Medulla oblongata (tissue), 1 donor: ENCODE measurements at regions not wholly inside any gene's neighbourhood (a gene's known extent, or its start where the extent isn't known, plus 50 kb on each side); places are given as distances from the start of the nearest gene placed in this dataset.

Source experiments
- DNase-seq: peaks from one replicate; pipeline ENCODE4 v3.0.0-alpha.2; 2015; ENCODE audit errors: extremely low spot score

DNA sequence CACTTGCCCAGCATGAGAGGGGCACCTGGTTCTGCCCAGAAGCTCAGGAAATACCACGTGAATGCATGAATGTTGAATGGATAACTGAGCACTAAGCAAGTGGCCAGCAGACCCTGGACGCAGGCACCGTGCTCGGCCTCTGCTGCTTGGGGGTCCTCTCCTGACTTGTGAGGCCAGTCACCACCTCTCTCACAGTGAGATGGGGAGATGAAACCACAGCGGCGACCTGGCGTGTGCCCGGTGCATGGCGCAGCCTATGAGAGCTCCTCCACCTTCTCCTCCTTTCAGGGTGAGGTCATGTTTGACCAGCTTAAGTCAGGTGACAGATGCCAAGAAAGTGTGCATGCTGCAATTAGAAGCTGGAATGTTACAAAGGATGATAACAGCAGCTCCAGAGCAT lies 75.5 kb downstream of the HMX1 start:
- no peak for DNase-seq

DNA sequence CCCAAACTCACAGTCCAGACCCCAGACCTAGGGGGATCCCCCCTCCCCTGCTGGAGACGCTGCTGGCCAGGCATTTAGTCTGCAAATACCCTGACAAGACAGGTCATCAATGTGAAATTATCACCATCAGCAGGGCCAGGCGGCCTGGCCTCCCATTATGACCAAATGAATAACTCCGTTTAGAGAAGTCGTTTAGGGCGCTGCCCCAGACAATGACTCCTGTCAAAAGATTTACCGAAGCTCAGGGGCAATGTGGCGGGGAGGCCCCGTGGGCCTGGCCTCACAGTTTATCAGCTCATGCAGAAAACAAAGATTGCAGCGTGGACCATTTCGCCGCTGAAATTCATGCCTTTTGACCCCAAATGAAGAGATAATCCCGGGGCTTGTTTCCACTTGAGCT lies 76.5 kb downstream of the HMX1 start:
- DNase-seq, result no peak

DNA sequence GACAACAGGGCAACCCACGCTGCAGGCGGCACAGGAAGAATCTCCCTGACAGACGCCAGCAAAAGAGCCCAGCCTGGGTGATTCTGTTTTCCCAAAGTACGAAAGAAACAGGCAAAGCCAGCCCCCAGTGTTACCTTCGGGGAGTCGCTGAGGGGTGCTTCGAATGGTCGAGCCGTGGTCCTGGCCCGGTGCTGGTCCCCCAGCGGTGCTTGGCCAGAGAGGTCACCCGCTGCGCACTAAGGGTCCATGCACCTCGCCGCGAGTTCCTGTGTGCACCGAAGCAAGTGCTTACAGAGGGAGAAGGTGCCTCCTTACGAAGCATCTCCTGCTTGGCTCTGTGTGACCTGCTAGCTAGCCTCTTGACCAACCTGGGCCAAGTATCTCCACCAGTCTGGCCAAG lies 77.1 kb downstream of the HMX1 start:
- no peak for DNase-seq

DNA sequence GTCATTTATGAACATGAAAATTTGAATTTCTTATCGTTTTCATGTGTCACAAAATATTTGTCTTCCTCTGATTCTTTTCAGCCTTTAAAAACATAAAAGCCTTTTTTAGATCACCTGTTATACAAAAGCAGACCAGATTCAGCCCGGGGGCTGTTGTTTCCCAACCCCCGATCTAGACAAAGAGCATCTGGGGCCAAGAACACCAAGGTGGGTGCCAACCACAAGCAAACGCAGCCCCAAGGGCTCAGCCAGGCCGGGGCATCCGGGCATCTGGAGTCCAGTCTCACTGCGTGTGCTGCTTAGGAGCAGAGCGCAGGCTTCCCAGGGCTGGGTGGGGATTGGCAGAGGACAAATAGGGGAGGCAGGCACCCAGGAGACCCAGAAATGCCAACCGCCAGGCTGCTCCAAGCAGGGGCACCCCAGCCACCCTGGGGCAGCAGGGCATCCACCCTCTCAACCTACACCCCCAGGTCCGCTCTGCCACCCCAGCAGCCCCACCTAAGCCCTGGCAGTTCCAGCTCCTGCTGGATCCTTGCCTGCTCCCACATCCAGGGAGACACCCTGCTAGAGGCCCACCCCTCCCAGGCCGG lies 78.0 kb downstream of the HMX1 start:
- no peak for DNase-seq

DNA sequence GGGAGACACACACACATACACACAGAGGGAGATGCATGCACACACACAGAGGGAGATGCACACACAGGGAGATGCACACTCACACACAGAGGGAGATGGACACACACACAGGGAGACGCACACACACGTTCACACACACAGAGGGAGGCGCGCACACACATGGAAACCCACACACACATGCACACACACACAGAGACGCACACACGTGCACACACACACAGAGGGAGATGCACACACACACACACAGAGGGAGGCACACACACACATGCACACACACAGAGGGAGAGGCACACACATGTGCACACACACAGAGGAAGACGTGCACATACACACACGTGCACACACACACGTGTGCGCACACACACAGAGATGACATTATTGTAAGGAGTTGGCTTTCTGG lies 79.1 kb downstream of the HMX1 start:
- no peak for DNase-seq

DNA sequence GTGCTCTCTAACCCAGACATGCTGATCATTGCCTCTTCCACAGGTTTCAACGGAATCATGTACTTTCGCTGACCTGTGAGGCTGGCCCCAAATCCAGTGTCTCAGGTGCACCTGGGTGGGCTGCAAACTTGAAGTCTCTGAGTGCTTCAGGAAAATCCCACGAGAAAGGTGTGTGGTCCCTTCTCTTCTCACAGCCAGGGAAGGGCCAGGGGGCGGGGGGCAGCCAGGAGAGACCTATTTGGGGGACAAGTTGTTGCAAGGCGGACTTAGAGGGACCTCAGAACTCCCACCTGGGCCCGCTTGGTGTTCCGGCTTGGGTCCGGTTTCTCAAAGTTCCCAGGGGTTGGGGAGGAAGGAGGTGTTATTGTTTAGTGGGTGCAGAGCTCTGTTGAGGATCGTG lies 80.0 kb downstream of the HMX1 start:
- no peak for DNase-seq

DNA sequence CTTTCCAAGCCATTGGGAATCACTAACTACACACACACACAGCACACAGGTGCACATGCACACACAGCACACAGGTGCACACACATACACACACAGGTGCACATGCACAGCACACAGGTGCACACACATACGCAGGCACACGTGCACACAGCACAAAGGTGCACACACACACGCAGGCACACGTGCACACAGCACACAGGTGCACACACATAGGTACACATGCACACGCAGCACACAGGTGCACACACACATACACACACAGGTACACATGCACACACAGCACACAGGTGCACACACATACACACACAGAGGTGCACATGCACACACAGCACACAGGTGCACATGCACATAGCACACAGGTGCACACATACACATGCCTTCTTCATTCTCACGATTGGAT lies 80.9 kb downstream of the HMX1 start:
- DNase-seq, result no peak

DNA sequence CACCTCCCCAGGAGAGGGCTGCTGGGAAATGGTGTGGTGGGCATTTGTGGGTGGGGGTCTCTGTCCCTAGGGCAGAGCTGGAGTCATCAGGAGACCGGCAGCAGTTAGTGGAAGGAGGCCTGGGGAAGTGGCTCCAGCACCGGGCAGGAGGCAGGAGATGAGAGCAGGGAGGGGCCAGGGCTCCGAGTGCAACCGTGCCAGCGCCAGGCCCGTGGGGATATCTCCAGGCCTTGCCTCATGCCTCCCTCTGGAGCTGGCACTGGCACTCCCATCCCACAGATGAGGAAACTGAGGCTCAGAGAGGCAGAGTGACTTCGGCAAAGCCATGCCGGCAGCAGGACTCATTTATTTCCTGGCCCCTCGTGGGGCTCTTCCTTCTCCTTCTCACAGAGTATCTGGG lies 83.5 kb downstream of the HMX1 start:
- DNase-seq, result no peak

DNA sequence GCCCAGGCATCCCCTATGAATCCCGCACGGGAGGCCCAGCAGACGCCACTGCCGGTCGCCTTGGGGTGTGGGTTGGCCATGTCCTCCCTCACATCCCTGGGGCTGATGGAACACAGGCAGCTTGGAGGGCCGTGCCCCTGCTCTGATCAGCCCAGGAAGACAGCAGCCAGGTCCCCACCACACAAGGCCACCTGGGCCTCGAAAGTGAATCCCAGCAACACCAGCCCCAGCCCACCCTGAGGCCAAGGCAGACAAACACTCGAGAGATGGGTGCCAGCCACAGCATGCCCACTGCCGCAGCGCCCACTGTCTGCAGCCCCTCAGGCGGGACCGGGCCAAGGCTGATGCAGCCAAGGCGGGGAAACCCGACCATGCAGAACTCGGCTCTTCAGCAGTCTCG lies 85.5 kb downstream of the HMX1 start:
- no peak for DNase-seq

DNA sequence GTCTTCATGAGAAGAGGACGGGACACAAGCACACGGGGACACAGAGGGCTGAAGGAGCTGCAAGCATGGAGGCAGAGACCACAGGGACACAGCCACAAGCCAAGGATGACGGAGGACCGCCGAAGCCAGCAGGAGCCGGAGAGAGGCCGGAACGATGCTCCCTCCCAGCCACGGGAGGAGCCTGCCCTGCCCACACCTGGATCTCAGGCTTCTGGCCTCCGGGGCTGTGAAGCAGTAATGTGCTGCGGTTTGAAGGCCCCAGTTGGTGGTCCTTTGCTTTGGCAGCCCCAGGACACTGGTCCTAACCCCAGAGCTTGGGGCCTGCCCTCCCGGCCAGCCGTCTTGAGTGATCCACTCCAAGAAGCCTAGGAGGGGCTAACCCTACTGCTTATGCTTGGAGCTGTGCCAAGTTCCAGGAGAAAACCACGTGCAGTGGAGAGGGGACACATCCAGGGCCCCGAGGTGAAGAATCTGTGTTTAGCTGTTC lies 85.9 kb downstream of the HMX1 start:
- DNase-seq, result no peak

DNA sequence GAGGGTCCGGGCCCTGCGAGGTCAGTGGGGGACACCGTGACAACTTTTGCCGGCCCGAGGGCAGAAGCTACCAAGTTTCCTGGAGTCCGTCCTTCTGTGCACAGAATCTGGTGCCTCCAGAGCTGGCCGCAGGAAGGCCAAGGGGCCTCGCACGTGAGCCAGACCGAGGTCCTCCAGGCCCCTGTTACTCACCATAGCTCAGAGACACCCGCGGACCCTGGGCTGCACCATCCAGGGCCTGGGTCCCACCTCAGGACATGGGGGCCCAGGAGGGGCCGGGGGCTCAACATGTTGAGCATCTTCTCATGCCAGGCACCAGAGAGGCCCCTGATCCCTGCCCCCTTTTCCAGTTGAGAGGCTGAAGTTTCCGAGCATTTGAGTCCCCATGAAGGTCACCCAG lies 87.9 kb downstream of the HMX1 start:
- DNase-seq, result no peak

DNA sequence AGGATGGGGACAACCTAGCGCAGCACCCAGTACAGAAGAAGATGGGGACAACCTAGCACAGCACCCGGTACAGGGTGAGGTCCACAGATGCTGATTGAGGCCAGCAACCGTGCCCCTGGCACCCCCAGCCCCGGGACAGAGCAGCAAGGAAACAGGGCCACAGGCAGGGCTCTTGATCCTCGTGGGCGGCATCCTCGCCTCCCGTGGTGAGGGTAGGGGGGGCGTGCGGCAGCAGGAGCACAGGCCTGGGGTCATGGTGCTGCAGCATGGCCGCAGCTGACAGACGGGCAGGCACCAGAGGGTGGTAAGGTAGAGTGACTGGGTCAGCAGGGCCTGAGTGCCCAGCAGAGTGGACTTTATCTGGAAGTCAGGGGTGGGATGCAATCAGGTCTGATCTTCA lies 89.5 kb downstream of the HMX1 start:
- no peak for DNase-seq

DNA sequence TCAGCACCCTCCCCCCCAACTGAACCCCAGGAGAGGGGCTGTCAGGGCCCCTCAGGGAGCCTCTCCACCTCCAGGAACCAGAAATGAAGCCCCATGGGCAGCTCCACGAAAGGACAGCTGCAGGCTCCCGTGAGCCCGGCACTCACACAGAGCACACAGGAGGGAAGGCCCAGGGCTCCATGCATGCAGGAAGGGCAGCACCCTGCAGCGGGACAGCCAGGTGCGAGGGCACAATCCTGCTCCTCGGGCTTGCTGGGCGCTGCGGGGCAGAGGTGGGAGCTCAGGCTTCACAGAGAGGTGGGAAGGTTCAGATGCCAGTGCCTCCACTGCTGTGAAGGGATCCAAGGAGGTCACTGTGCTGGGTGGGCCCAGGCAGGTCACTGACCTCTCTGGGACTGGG lies 90.0 kb downstream of the HMX1 start:
- no peak for DNase-seq

DNA sequence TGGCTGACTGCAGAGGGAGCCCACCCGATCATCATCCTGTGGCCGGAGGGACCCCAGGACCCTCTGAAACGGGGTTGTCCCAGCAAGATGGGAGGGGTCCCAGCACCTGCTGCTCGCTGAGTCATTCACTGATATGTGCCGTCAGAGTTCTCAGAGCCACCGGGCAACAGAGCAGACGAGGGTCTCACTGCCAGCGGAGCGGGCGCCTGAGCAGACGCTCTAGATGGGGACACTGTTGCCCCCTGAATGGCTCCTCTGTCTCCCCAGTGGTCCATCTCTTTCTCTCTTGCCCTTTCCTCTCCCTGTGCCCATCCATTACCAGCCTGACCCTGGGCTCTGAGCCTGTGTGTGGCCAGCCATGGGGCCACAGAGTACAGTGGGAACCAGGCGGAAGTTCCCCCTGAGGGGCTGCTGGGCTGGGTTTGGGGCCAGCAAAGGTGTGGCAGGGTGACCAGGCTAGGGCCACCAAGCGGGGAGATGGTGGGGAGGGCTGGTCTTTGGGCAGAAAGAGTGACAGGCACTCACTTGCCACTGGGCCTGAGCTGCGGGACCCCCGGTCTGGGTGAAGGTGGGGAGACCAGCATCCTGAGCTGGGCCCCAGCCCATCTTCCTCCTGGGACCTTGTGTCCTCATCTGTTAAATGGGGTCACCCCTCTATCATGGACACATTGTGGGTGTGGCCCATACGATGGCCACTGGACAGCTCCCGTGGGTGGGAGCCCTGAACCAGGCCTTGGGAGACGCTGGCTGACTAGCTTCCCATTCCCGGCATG lies 90.9 kb downstream of the HMX1 start:
- DNase-seq, result no peak

DNA sequence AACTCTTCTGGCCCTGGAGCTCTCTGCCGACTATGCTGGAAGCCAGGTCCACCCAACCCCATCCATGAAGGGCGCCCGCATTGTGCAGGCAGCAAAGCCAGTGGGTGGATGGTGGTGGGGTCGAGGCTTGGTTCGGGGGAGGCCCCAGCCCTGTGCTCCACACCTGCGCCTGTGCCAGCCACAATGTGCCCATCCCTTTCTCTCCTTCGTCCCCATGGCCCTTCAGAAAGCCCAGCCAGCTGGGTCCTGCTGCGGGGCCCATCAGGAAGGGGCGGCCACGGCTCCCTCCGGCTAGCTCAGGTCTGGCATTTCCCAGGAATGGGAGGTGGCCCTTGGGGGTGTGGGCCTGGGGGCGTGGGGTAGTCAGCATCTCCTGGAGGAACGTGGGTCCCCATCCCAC lies 91.6 kb downstream of the HMX1 start:
- DNase-seq, result no peak

DNA sequence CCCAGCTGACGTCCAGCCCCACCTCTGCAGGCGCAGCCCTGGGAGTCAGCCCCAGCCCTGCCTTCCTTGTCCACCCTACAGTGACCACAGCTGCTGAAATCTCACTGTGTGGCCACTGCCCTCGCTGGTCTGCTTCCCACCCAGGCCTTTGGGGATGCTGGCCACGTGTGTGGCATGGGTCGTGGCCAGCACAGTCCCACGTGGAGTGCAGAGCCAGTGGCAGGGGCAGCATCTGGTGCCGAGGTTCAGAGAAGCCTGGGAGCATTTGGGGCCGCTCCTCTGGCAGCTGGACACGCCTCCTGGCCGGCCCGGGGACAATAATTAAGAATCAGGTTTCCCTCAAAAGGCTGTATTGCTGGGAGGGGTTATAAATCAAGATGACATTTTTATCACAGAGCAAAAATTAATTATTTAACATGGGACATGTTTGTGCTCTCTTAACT lies 92.1 kb downstream of the HMX1 start:
- no peak for DNase-seq

DNA sequence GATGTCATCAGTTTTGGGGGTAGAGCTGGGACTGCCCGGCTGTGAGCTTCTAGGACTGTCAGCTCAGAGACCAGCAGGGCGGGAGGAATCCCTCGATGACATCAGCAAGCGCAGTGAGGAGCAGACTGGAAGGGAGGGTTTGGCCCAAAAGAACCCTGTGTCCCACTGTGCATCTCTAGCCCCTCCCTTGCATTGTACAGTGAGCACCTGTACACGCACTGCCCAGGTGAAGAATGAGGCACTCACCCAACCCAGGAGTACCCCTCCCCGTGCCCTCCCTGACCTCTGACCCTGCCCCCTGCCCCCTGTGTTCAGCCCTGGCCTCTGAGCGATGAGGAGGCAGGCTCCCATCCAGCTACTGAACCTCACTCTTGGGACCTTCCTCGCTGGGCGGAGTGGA lies 92.9 kb downstream of the HMX1 start:
- no peak for DNase-seq

DNA sequence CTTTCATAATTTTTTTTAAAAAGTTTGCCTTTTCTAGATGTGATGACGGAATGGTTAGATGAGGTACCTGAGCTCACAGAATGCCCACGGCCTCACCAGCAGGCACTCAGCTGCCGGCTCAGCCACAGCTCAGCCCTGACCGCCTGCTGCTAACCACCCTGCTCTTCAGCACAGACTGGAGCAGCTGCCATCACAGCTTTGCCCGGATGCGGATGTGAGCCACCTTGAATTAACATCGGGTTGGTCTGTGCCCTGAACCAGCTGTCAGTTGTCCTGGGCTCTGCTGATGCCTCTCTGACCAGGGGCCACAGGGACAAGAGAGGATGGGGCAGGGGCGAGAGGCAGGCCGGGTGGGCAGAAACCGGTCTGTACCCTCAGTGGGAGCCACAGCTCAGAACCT lies 93.3 kb downstream of the HMX1 start:
- no peak for DNase-seq

DNA sequence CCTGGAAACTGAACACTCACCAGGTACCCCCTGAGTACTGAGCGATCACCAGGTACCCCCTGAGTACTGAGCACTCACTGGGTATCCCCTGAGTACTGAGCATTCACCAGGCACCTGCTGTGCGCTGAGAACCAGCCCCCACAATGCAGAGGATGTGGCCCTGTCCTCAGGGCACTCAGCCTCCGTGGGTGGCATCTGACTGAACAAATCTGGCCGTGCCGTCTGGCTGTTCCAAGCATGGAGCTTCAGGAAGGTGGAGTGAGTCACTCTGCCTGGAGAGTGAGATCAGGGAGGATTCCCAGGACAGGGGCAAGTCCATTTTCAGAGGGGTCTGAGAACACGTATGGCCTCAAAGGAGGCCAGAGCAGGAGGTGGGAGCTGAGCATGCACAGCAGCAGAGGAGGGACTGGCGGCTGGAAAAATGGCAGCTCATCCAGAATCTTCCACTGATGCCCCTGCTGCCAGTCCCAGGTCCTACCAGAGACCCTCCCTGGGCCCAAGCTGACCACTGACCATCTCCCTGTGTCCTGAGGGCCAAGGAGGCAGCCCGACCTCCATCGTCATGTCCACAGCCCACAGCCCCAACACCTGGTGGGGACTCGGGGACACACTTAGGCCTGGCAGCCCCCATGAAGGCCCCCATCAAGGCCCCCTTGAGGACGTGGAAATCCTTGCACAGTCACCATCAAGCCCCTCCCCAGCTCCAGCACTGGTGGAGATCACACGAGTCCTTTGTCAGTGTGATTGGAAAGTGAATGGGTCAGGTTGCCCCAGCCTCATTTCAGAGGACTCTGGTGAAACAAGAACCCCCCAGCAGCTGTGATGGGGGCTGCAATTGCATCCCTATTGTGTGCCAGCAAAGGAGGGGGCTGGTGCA lies 94.1 kb downstream of the HMX1 start:
- DNase-seq, result no peak

DNA sequence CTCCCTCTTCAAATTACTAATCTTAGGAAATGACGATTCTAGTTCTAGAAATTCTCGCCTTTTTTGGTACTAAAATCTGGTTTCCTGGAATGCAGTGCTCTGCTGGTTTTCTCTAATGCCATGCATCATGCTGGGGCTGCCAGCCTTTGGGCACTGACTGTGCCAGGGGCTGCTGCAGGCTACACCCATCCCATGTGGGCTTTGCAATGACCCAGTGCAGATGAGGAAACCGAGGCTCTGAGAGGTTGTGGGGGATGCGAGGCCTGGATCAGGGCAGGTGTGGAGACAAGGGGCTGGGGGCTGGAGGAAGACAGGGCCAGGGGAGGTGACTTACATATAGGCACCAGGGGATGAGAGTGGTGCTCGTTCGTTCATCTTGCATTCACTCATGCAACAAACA lies 95.3 kb downstream of the HMX1 start:
- no peak for DNase-seq

DNA sequence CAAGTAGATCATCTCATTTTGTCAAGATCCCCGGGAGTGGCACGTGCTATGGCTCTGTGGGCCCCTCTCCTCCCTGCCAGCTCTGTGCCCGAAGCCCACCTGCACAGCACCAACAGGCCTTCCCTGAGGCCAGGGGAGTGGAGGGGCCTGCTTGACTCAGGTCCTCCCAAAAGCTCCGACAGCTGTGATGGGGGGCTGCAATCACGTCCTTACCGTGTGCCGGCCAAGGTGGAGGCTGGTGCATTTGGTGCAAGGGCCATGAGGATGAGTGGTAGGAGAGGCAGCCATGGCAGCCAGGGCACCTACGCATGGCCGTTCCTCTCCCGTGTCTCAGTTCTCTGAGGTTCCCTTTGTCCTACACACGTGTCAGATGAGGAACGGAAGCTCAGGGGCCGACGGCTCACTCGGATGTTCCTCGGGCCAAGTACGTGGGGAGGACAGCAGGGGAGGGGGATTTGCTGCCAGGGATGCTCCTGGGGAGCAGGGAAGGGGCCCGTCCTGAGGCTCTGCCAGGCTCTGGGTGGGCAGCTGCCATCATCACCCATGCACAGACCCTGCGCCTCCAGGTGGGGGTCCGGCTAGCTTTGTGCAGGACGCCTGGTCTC lies 95.8 kb downstream of the HMX1 start:
- DNase-seq, result no peak

DNA sequence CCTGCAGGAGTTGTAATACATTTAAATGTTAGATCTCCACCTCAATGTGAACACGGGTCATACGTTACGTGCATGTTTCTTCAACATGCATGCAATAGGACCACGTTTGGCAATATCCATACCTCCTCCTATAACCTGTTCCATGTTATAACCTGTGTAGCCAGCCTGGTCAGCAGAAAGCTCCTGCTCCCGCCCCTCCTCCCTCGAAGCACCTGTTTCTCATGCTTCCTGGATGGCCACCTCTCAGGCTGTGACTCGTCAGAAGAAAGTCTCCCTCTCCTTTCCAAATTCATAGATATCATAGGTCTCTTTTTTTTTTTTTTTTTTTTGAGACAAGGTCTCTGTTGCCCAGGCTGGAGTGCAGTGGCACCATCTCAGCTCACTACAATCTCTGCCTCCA lies 96.5 kb downstream of the HMX1 start:
- DNase-seq, result no peak
